PFSK-1 (cell line): ENCODE measurements at regions not wholly inside any gene's neighbourhood (a gene's known extent, or its start where the extent isn't known, plus 50 kb on each side); places are given as distances from the start of the nearest gene placed in this dataset.

Experiments used
- FOXP2 ChIP-seq: optimal IDR thresholded peaks from 2 replicates; pipeline ENCODE3; 2011; ENCODE audit warnings: borderline replicate concordance, control low read depth, inconsistent platforms; ENCODE audit not compliant: insufficient read depth; ENCODE audit errors: extremely low read length, extremely low read depth
- POLR2AphosphoS5 ChIP-seq: IDR thresholded peaks from 2 replicates; pipeline ENCODE4 v1.6.1; 2012; ENCODE audit warnings: low read depth, mild to moderate bottlenecking, control low read depth, low read length, moderate library complexity
- REST ChIP-seq, 2 experiments: IDR thresholded peaks; 2 replicates each; pipeline versions ENCODE4 v1.6.1 to v1.8.0; 2011 to 2012; ENCODE audit warnings: low read depth in 2 of 2, low read length in 2 of 2, control low read depth in 1 of 2, inconsistent platforms in 1 of 2, mild to moderate bottlenecking in 1 of 2, moderate library complexity in 1 of 2; ENCODE audit not compliant: insufficient read depth in 1 of 2
- SIN3A ChIP-seq: IDR thresholded peaks from 2 replicates; pipeline ENCODE4 v1.6.1; 2012; ENCODE audit warnings: mild to moderate bottlenecking, low read length, moderate library complexity, borderline replicate concordance; ENCODE audit not compliant: insufficient read depth
- TAF1 ChIP-seq: IDR thresholded peaks from 2 replicates; pipeline ENCODE4 v1.6.1; 2012; ENCODE audit warnings: low read length, control low read depth, borderline replicate concordance; ENCODE audit not compliant: insufficient read depth

- TF ChIP-seq POLR2AphosphoS5 (no peak), REST (IDR thresholded peaks at IDR 0.05; ENCODE audit: insufficient read depth in 1 of 2, low read depth in 2 of 2, low read length in 2 of 2) (no peak), SIN3A (no peak), FOXP2 (no peak), TAF1 (no peak)
These were observed 598.2 kb upstream of the BOD1L1 start for GRCh38 chr4:14225688-14226207.
